HepG2 (cell line): ENCODE measurements at regions not wholly inside any gene's neighbourhood (a gene's known extent, or its start where the extent isn't known, plus 50 kb on each side); places are given as distances from the start of the nearest gene placed in this dataset.

Experiments
- CAMTA2 ChIP-seq: sonication (generic); formaldehyde crosslinking; IDR thresholded peaks from 2 replicates; pipeline ENCODE4 v1.4.0; 2020; ENCODE audit warnings: mild to moderate bottlenecking, missing genetic modification reagents, borderline replicate concordance
- CBX5 ChIP-seq: sonication (generic); formaldehyde crosslinking; IDR thresholded peaks from 2 replicates; pipeline ENCODE4 v1.4.0; 2020; ENCODE audit warnings: missing genetic modification reagents, borderline replicate concordance
- CHD2 ChIP-seq: IDR thresholded peaks from 2 replicates; pipeline ENCODE4 v1.6.1; 2011; ENCODE audit warnings: low read depth, low read length, improper control_type of control experiment
- PBX2 ChIP-seq: IDR thresholded peaks from 2 replicates; pipeline ENCODE4 v1.6.1; 2016; ENCODE audit warnings: control low read depth
- SMAD1 ChIP-seq: sonication (generic); formaldehyde crosslinking; IDR thresholded peaks from 2 replicates; pipeline ENCODE4 v1.4.0; 2020; ENCODE audit warnings: missing genetic modification reagents, low read depth, mild to moderate bottlenecking, borderline replicate concordance
- SMARCE1 ChIP-seq: fragments of 450-650 bp; IDR thresholded peaks from 2 replicates; pipeline ENCODE4 v1.6.1; 2017; ENCODE audit warnings: borderline replicate concordance
- SOX6 ChIP-seq, 2 experiments: fragments of 450-650 bp in 1 of 2; sonication (generic) in 1 of 2; formaldehyde crosslinking in 1 of 2; IDR thresholded peaks; 2 replicates each; pipeline versions ENCODE4 v1.4.0 to v1.6.1; 2017 to 2020; ENCODE audit warnings: antibody characterized with exemption in 1 of 2, mild to moderate bottlenecking in 1 of 2, missing genetic modification reagents in 1 of 2
- TEAD2 ChIP-seq: sonication (generic); formaldehyde crosslinking; IDR thresholded peaks from 2 replicates; pipeline ENCODE4 v1.9.0; 2021; ENCODE audit warnings: missing genetic modification reagents
- TF ChIP-seq, protein P1 (sequence below): sonication (generic); formaldehyde crosslinking; IDR thresholded peaks from 2 replicates; pipeline ENCODE4 v1.8.1; 2022; ENCODE audit warnings: mild to moderate bottlenecking, missing genetic modification reagents

- no peak for TF ChIP-seq PBX2 (CRISPR knock-in tag)
- TF ChIP-seq SMAD1 (CRISPR knock-in tag), result no peak
- TF ChIP-seq, protein P1, sequence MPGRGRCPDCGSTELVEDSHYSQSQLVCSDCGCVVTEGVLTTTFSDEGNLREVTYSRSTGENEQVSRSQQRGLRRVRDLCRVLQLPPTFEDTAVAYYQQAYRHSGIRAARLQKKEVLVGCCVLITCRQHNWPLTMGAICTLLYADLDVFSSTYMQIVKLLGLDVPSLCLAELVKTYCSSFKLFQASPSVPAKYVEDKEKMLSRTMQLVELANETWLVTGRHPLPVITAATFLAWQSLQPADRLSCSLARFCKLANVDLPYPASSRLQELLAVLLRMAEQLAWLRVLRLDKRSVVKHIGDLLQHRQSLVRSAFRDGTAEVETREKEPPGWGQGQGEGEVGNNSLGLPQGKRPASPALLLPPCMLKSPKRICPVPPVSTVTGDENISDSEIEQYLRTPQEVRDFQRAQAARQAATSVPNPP (CRISPR knock-in tag), result no peak
- no peak for TF ChIP-seq CHD2
- TF ChIP-seq SOX6 (IDR thresholded peaks at IDR 0.05), result no peak
- no peak for TF ChIP-seq SOX6 (CRISPR knock-in tag; IDR thresholded peaks at IDR 0.05)
- no peak for TF ChIP-seq SMARCE1
- no peak for TF ChIP-seq TEAD2
- TF ChIP-seq CBX5, result no peak
- no peak for TF ChIP-seq CAMTA2 (CRISPR knock-in tag)
These were observed 333.3 kb upstream of the ACVR2A start for GRCh38 chr2:147511491-147511948.
